ENCODE measurements at regions not wholly inside any gene's neighbourhood (a gene's known extent, or its start where the extent isn't known, plus 50 kb on each side); places are given as distances from the start of the nearest gene placed in this dataset.
"Not testable (repeated sequence)": the region's sequence is repeated elsewhere in the genome, so short reads cannot be mapped to it uniquely, and the experiment has no call there.

GRCh38 chr16:88258141-88258540 lies 124.6 kb upstream of the ZNF469 start:
- DNase-seq; H3K9me3 Mint-ChIP-seq; H3K4me3 Mint-ChIP-seq; H3K4me1 Mint-ChIP-seq; CTCF ChIA-PET; H3K36me3 Mint-ChIP-seq; POLR2A ChIA-PET; H3K4me3 ChIP-seq (ENCODE audit: low read length); H3K9me3 ChIP-seq (ENCODE audit: low read length); H3K36me3 ChIP-seq (ENCODE audit: insufficient read depth, low read length); H3K27me3 ChIP-seq (ENCODE audit: insufficient read depth, low read length, poor library complexity, severe bottlenecking); H3K27ac ChIP-seq (ENCODE audit: low read depth, low read length); H3K27ac Mint-ChIP-seq; H3K4me1 ChIP-seq (ENCODE audit: insufficient read depth, low read length): not testable (repeated sequence)
- H3K27me3 Mint-ChIP-seq, result peaks cover 24 to 51% of the 10 kb centered on the region in 2 donors

GRCh38 chr16:88258764-88259525 lies 123.8 kb upstream of the ZNF469 start:
- H3K4me3 ChIP-seq (ENCODE audit: low read length); H3K36me3 ChIP-seq (ENCODE audit: insufficient read depth, low read length); POLR2A ChIA-PET; DNase-seq; H3K4me1 ChIP-seq (ENCODE audit: insufficient read depth, low read length); H3K27me3 ChIP-seq (ENCODE audit: insufficient read depth, low read length, poor library complexity, severe bottlenecking); H3K4me1 Mint-ChIP-seq; H3K36me3 Mint-ChIP-seq; H3K9me3 Mint-ChIP-seq; H3K9me3 ChIP-seq (ENCODE audit: low read length); H3K27ac ChIP-seq (ENCODE audit: low read depth, low read length); CTCF ChIA-PET; H3K27ac Mint-ChIP-seq: not testable (repeated sequence)
- Mint-ChIP-seq H3K27me3 (peaks cover 21 to 53% of the 10 kb centered on the region in 2 donors), H3K4me3 (peak overlapping the region in 1 of 7 donors; percentile 23)

GRCh38 chr16:88259538-88259937 lies 123.2 kb upstream of the ZNF469 start:
- H3K4me1 Mint-ChIP-seq; H3K36me3 Mint-ChIP-seq; H3K27me3 ChIP-seq (ENCODE audit: insufficient read depth, low read length, poor library complexity, severe bottlenecking); H3K9me3 ChIP-seq (ENCODE audit: low read length); H3K4me1 ChIP-seq (ENCODE audit: insufficient read depth, low read length); H3K9me3 Mint-ChIP-seq; CTCF ChIA-PET; H3K27ac ChIP-seq (ENCODE audit: low read depth, low read length); H3K4me3 ChIP-seq (ENCODE audit: low read length); H3K36me3 ChIP-seq (ENCODE audit: insufficient read depth, low read length); DNase-seq; H3K4me3 Mint-ChIP-seq; H3K27ac Mint-ChIP-seq; POLR2A ChIA-PET: not testable (repeated sequence)
- peaks cover 20 to 53% of the 10 kb centered on the region in 2 donors for H3K27me3 Mint-ChIP-seq

GRCh38 chr16:88260146-88260545 lies 122.6 kb upstream of the ZNF469 start:
- peaks cover 20 to 48% of the 10 kb centered on the region in 2 donors for H3K27me3 Mint-ChIP-seq

GRCh38 chr16:88260881-88261665 lies 121.7 kb upstream of the ZNF469 start:
- H3K36me3 ChIP-seq (ENCODE audit: insufficient read depth, low read length); H3K4me1 ChIP-seq (ENCODE audit: insufficient read depth, low read length); POLR2A ChIA-PET; H3K27ac Mint-ChIP-seq; H3K27ac ChIP-seq (ENCODE audit: low read depth, low read length); H3K36me3 Mint-ChIP-seq; H3K4me3 Mint-ChIP-seq; CTCF ChIA-PET; DNase-seq; H3K9me3 ChIP-seq (ENCODE audit: low read length); H3K27me3 ChIP-seq (ENCODE audit: insufficient read depth, low read length, poor library complexity, severe bottlenecking); H3K4me1 Mint-ChIP-seq; H3K9me3 Mint-ChIP-seq; H3K4me3 ChIP-seq (ENCODE audit: low read length): not testable (repeated sequence)
- H3K27me3 Mint-ChIP-seq, result peaks cover 20 to 39% of the 10 kb centered on the region in 2 donors

More at GRCh38 chr16:88260146-88260545, 122.6 kb upstream of the ZNF469 start:
- H3K4me1 Mint-ChIP-seq; H3K4me3 Mint-ChIP-seq; H3K36me3 ChIP-seq (ENCODE audit: insufficient read depth, low read length); DNase-seq; H3K27ac Mint-ChIP-seq; H3K27ac ChIP-seq (ENCODE audit: low read depth, low read length); H3K4me1 ChIP-seq (ENCODE audit: insufficient read depth, low read length); H3K36me3 Mint-ChIP-seq; H3K9me3 Mint-ChIP-seq; H3K27me3 ChIP-seq (ENCODE audit: insufficient read depth, low read length, poor library complexity, severe bottlenecking); CTCF ChIA-PET; POLR2A ChIA-PET; H3K9me3 ChIP-seq (ENCODE audit: low read length); H3K4me3 ChIP-seq (ENCODE audit: low read length): not testable (repeated sequence)

GRCh38 chr16:88261814-88262605 lies 120.7 kb upstream of the ZNF469 start:
- H3K27me3 ChIP-seq (ENCODE audit: insufficient read depth, low read length, poor library complexity, severe bottlenecking); H3K4me1 Mint-ChIP-seq; H3K4me3 ChIP-seq (ENCODE audit: low read length); H3K4me3 Mint-ChIP-seq; H3K4me1 ChIP-seq (ENCODE audit: insufficient read depth, low read length); H3K36me3 Mint-ChIP-seq; DNase-seq; CTCF ChIA-PET; H3K27ac ChIP-seq (ENCODE audit: low read depth, low read length); POLR2A ChIA-PET; H3K36me3 ChIP-seq (ENCODE audit: insufficient read depth, low read length); H3K9me3 ChIP-seq (ENCODE audit: low read length); H3K9me3 Mint-ChIP-seq: not testable (repeated sequence)
- Mint-ChIP-seq H3K27ac (peak overlapping the region in 1 of 8 donors; percentile 58), H3K27me3 (peaks cover 20 to 34% of the 10 kb centered on the region in 2 donors)

- peaks cover 20 to 25% of the 10 kb centered on the region in 2 donors for H3K27me3 Mint-ChIP-seq
- H3K4me3 Mint-ChIP-seq; H3K9me3 Mint-ChIP-seq; H3K27ac ChIP-seq (ENCODE audit: low read depth, low read length); H3K36me3 Mint-ChIP-seq; CTCF ChIA-PET; H3K4me1 ChIP-seq (ENCODE audit: insufficient read depth, low read length); H3K4me3 ChIP-seq (ENCODE audit: low read length); H3K9me3 ChIP-seq (ENCODE audit: low read length); DNase-seq; H3K4me1 Mint-ChIP-seq; POLR2A ChIA-PET; H3K27ac Mint-ChIP-seq; H3K36me3 ChIP-seq (ENCODE audit: insufficient read depth, low read length); H3K27me3 ChIP-seq (ENCODE audit: insufficient read depth, low read length, poor library complexity, severe bottlenecking): not testable (repeated sequence)
These were observed 119.7 kb upstream of the ZNF469 start for GRCh38 chr16:88262858-88263563.
